GM23338 (cell line): ENCODE measurements at regions not wholly inside any gene's neighbourhood (a gene's known extent, or its start where the extent isn't known, plus 50 kb on each side); places are given as distances from the start of the nearest gene placed in this dataset.

Experiments used
- ATAC-seq: fragments of 200-7000 bp; cut with Tn5 transposase; 3 replicates; pipeline ENCODE4 v1.9.1; 2020
- DNase-seq: peaks from one replicate; pipeline ENCODE4 v3.0.0-alpha.2; 2015; ENCODE audit warnings: low spot score
- H2AFZ ChIP-seq: fragments of 200-600 bp; sonication (generic); 2 replicates; pipeline ENCODE4 v1.8.0; 2016; ENCODE audit warnings: antibody characterized with exemption, mild to moderate bottlenecking, moderate library complexity
- H3F3A ChIP-seq: fragments of 200-600 bp; sonication (generic); replicated peaks from 2 replicates; pipeline ENCODE4 v1.8.0; 2017; ENCODE audit warnings: antibody characterized with exemption, mixed run types, low read depth
- H3K27ac ChIP-seq: fragments of 200-600 bp; sonication (generic); 2 replicates; pipeline ENCODE4 v1.6.1; 2016; ENCODE audit warnings: low read depth
- H3K27me3 ChIP-seq: fragments of 200-600 bp; sonication (generic); 2 replicates; pipeline ENCODE4 v1.8.0; 2016; ENCODE audit warnings: mild to moderate bottlenecking, mixed run types, moderate library complexity; ENCODE audit not compliant: insufficient read depth
- H3K36me3 ChIP-seq: fragments of 200-600 bp; sonication (generic); 2 replicates; pipeline ENCODE4 v1.8.0; 2016; ENCODE audit warnings: mild to moderate bottlenecking; ENCODE audit not compliant: insufficient read depth
- H3K4me1 ChIP-seq: fragments of 200-600 bp; sonication (generic); 2 replicates; pipeline ENCODE4 v1.8.0; 2016; ENCODE audit warnings: mild to moderate bottlenecking, moderate library complexity; ENCODE audit not compliant: insufficient read depth
- H3K4me2 ChIP-seq: fragments of 200-600 bp; sonication (generic); 2 replicates; pipeline ENCODE4 v1.7.1; 2017; ENCODE audit warnings: mixed run types
- H3K4me3 ChIP-seq: fragments of 200-600 bp; sonication (generic); 2 replicates; pipeline ENCODE4 v1.6.1; 2016; ENCODE audit warnings: mixed run types
- H3K79me2 ChIP-seq: fragments of 200-600 bp; sonication (generic); replicated peaks from 2 replicates; pipeline ENCODE4 v1.8.0; 2017; ENCODE audit warnings: mild to moderate bottlenecking; ENCODE audit not compliant: insufficient read depth
- H3K9me2 ChIP-seq: fragments of 200-600 bp; sonication (generic); 2 replicates; pipeline ENCODE4 v1.8.0; 2017; ENCODE audit not compliant: insufficient read depth
- H4K20me1 ChIP-seq: fragments of 200-600 bp; sonication (generic); replicated peaks from 2 replicates; pipeline ENCODE4 v1.8.0; 2017; ENCODE audit warnings: mild to moderate bottlenecking; ENCODE audit not compliant: insufficient read depth
- H3K27ac Mint-ChIP-seq: 2 replicates; pipeline ENCODE4 v1.8.0; 2020; ENCODE audit warnings: inconsistent platforms, mild to moderate bottlenecking, moderate library complexity, mixed read lengths
- H3K27me3 Mint-ChIP-seq: 3 replicates; pipeline ENCODE4 v1.8.0; 2022; ENCODE audit warnings: low read depth, mild to moderate bottlenecking, moderate library complexity, mixed read lengths, inconsistent platforms; ENCODE audit not compliant: insufficient read depth, poor library complexity
- H3K36me3 Mint-ChIP-seq: 3 replicates; pipeline ENCODE4 v1.8.0; 2021; ENCODE audit warnings: low read depth, mild to moderate bottlenecking, inconsistent platforms, moderate library complexity, mixed read lengths
- H3K4me1 Mint-ChIP-seq: 3 replicates; pipeline ENCODE4 v1.8.0; 2020; ENCODE audit warnings: mild to moderate bottlenecking, inconsistent platforms, mixed read lengths
- H3K4me3 Mint-ChIP-seq: 3 replicates; pipeline ENCODE4 v1.8.0; 2021; ENCODE audit warnings: moderate library complexity, mild to moderate bottlenecking, inconsistent platforms, mixed read lengths
- H3K9me3 Mint-ChIP-seq: 3 replicates; pipeline ENCODE4 v1.8.0; 2020; ENCODE audit warnings: moderate library complexity, mild to moderate bottlenecking, inconsistent platforms, mixed read lengths
- CREB1 ChIP-seq: fragments of 250-450 bp; sonication (Bioruptor Pico); IDR thresholded peaks from 2 replicates; pipeline ENCODE4 v1.5.0; 2020; ENCODE audit warnings: low read depth, mild to moderate bottlenecking, moderate library complexity
- CTCF ChIP-seq, 2 experiments: fragments of 200-600 bp in 1 of 2; sonication (generic) in 1 of 2; conservative IDR thresholded peaks; 2 replicates each; pipeline versions ENCODE4 v1.5.1 to v1.6.1; 2016 to 2017; ENCODE audit warnings: antibody characterized with exemption in 2 of 2, low read depth in 2 of 2, mild to moderate bottlenecking in 2 of 2, moderate library complexity in 1 of 2
- ETS1 ChIP-seq: IDR thresholded peaks from 2 replicates; pipeline ENCODE4 v1.6.1; 2016; ENCODE audit warnings: antibody characterized with exemption
- EZH2 ChIP-seq: fragments of 200-600 bp; sonication (generic); IDR thresholded peaks from one replicate; pipeline ENCODE4 v1.8.0; 2017; ENCODE audit warnings: antibody characterized with exemption, mild to moderate bottlenecking, low read depth; ENCODE audit not compliant: unreplicated experiment
- EZH2phosphoT487 ChIP-seq: fragments of 200-600 bp; sonication (generic); IDR thresholded peaks from one replicate; pipeline ENCODE4 v1.8.1; 2018; ENCODE audit warnings: antibody characterized with exemption; ENCODE audit not compliant: unreplicated experiment
- JUNB ChIP-seq: IDR thresholded peaks from one replicate; pipeline ENCODE4 v1.6.1; 2016; ENCODE audit warnings: antibody characterized with exemption; ENCODE audit not compliant: unreplicated experiment
- NANOG ChIP-seq: IDR thresholded peaks from 2 replicates; pipeline ENCODE4 v1.6.1; 2016; ENCODE audit warnings: antibody characterized with exemption, borderline replicate concordance
- POLR2AphosphoS5 ChIP-seq: IDR thresholded peaks from 2 replicates; pipeline ENCODE4 v1.6.1; 2016; ENCODE audit warnings: antibody characterized with exemption, low read depth
- REST ChIP-seq: IDR thresholded peaks from one replicate; pipeline ENCODE4 v1.6.1; 2018; ENCODE audit warnings: antibody characterized with exemption; ENCODE audit not compliant: unreplicated experiment
- STAT1 ChIP-seq: IDR thresholded peaks from one replicate; pipeline ENCODE4 v1.6.1; 2016; ENCODE audit warnings: antibody characterized with exemption; ENCODE audit not compliant: unreplicated experiment
- ZNF114 ChIP-seq: fragments of 250-450 bp; sonication (Bioruptor Pico); IDR thresholded peaks from 2 replicates; pipeline ENCODE4 v1.5.0; 2020; ENCODE audit warnings: mild to moderate bottlenecking, moderate library complexity
- ZNF331 ChIP-seq: fragments of 250-450 bp; sonication (Bioruptor Pico); IDR thresholded peaks from 2 replicates; pipeline ENCODE4 v1.5.0; 2020; ENCODE audit warnings: low read depth, mild to moderate bottlenecking, moderate library complexity
- ZNF462 ChIP-seq: fragments of 250-450 bp; sonication (Bioruptor Pico); IDR thresholded peaks from 2 replicates; pipeline ENCODE4 v1.5.0; 2020; ENCODE audit warnings: mild to moderate bottlenecking, moderate library complexity

- no peak overlapping the region for H3K4me3 Mint-ChIP-seq
Observed at GRCh38 chr10:8401531-8401930, 347.0 kb downstream of the GATA3 start.

More at GRCh38 chr10:8401531-8401930, 347.0 kb downstream of the GATA3 start:
- Mint-ChIP-seq H3K9me3 (no peaks in the 10 kb centered on the region), H3K4me1 (peaks cover 30% of the 10 kb centered on the region), H3K36me3 (no peaks in the 10 kb centered on the region), H3K27me3 (peaks cover 2% of the 10 kb centered on the region), H3K27ac (no peak overlapping the region)
- DNase-seq, result no peak
- H3K4me2 ChIP-seq, result no peak overlapping the region
- no peak for ATAC-seq
- no peak overlapping the region for H3K27ac ChIP-seq
- H3K79me2 ChIP-seq, result no peaks in the 10 kb centered on the region
- TF ChIP-seq NANOG (no peak), ZNF114 (CRISPR knock-in tag) (no peak), EZH2 (no peak), REST (no peak), EZH2phosphoT487 (no peak), ETS1 (no peak), POLR2AphosphoS5 (no peak), CTCF (conservative IDR thresholded peaks at IDR 0.05; ENCODE audit: low read depth in 2 of 2) (no peak), JUNB (no peak), ZNF462 (no peak), ZNF331 (CRISPR knock-in tag) (no peak), CREB1 (no peak), STAT1 (no peak)
- H3K27me3 ChIP-seq, result no peaks in the 10 kb centered on the region
- no peaks in the 10 kb centered on the region for H4K20me1 ChIP-seq
- no peaks in the 10 kb centered on the region for H3K36me3 ChIP-seq
- H3F3A ChIP-seq, result no peaks in the 10 kb centered on the region
- H3K9me2 ChIP-seq, result no peaks in the 10 kb centered on the region
- no peak overlapping the region for H2AFZ ChIP-seq
- H3K4me3 ChIP-seq, result no peak overlapping the region
- peaks cover 15% of the 10 kb centered on the region for H3K4me1 ChIP-seq
